OCI-LY7 (cell line): ENCODE measurements at regions not wholly inside any gene's neighbourhood (a gene's known extent, or its start where the extent isn't known, plus 50 kb on each side); places are given as distances from the start of the nearest gene placed in this dataset.
A peak's percentile ranks its signal among the peaks of the same experiment; 100 is the strongest.

ENCODE experiments used
- CTCF ChIP-seq: fragments of 200-600 bp; sonication (generic); conservative IDR thresholded peaks from 2 replicates; pipeline ENCODE4 v1.5.1; 2014; ENCODE audit warnings: mild to moderate bottlenecking, antibody characterized with exemption, low read length, moderate library complexity, mixed read lengths
- EZH2phosphoT487 ChIP-seq: fragments of 200-600 bp; sonication (generic); IDR thresholded peaks from 2 replicates; pipeline ENCODE4 v1.6.1; 2018; ENCODE audit warnings: low read depth, borderline replicate concordance, mild to moderate bottlenecking, mixed run types, antibody characterized with exemption, low read length, moderate library complexity, mixed read lengths

DNA sequence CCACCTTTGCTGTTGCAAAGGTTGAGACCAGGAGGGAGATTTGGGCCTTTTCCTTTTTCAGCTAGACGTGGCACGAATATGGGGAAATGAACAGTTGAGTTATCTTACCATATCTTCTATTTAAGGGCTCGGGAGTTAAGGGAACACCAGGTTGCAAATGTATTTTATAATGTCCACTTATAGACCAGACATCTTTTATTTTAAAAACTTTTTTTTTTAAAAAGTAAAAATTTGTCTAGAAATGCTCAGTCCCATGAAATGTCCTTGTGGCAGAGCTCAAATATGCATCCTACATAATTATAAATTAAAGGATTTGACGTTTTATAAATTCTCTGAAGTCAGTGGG lies 103.6 kb upstream of the VEPH1 start:
- peak; percentile 49; the same call in 1 of the 2 replicates for TF ChIP-seq CTCF
- no peak for TF ChIP-seq EZH2phosphoT487
